ENCODE measurements at regions not wholly inside any gene's neighbourhood (a gene's known extent, or its start where the extent isn't known, plus 50 kb on each side); places are given as distances from the start of the nearest gene placed in this dataset.

- Mint-ChIP-seq H3K9me3 (ENCODE audit: unreplicated experiment) (no peaks in the 10 kb centered on the region), H3K27ac (ENCODE audit: unreplicated experiment) (no peak overlapping the region), H3K4me1 (ENCODE audit: low read depth, unreplicated experiment) (no peaks in the 10 kb centered on the region), H3K36me3 (ENCODE audit: unreplicated experiment) (no peaks in the 10 kb centered on the region), H3K4me3 (ENCODE audit: unreplicated experiment) (no peak overlapping the region), H3K27me3 (ENCODE audit: unreplicated experiment) (no peaks in the 10 kb centered on the region)
- DNase-seq, result no peak
- no peak for TF ChIP-seq CTCF (IDR thresholded peaks at IDR 0.05; ENCODE audit: partially characterized antibody, unreplicated experiment)
These were observed 315.3 kb downstream of the PAPSS1 start for GRCh38 chr4:107404591-107405300.

GRCh38 chr4:107402291-107402690 lies 317.7 kb downstream of the PAPSS1 start:
- no peak for TF ChIP-seq CTCF (IDR thresholded peaks at IDR 0.05; ENCODE audit: partially characterized antibody, unreplicated experiment)
- H3K4me3 Mint-ChIP-seq (ENCODE audit: unreplicated experiment), result no peak overlapping the region
- no peak for DNase-seq
- H3K4me1 Mint-ChIP-seq (ENCODE audit: low read depth, unreplicated experiment), result no peaks in the 10 kb centered on the region
- no peaks in the 10 kb centered on the region for H3K36me3 Mint-ChIP-seq (ENCODE audit: unreplicated experiment)
- H3K9me3 Mint-ChIP-seq (ENCODE audit: unreplicated experiment), result no peaks in the 10 kb centered on the region
- no peak overlapping the region for H3K27ac Mint-ChIP-seq (ENCODE audit: unreplicated experiment)
- no peaks in the 10 kb centered on the region for H3K27me3 Mint-ChIP-seq (ENCODE audit: unreplicated experiment)

- Mint-ChIP-seq H3K27ac (ENCODE audit: unreplicated experiment) (peak overlapping the region; percentile 36), H3K9me3 (ENCODE audit: unreplicated experiment) (no peaks in the 10 kb centered on the region), H3K4me1 (ENCODE audit: low read depth, unreplicated experiment) (no peaks in the 10 kb centered on the region), H3K36me3 (ENCODE audit: unreplicated experiment) (no peaks in the 10 kb centered on the region), H3K27me3 (ENCODE audit: unreplicated experiment) (no peaks in the 10 kb centered on the region), H3K4me3 (ENCODE audit: unreplicated experiment) (no peak overlapping the region)
- no peak for TF ChIP-seq CTCF (IDR thresholded peaks at IDR 0.05; ENCODE audit: partially characterized antibody, unreplicated experiment)
- no peak for DNase-seq
These were observed 327.1 kb downstream of the PAPSS1 start for GRCh38 chr4:107392951-107393350.

GRCh38 chr4:107392380-107392779 lies 327.7 kb downstream of the PAPSS1 start:
- Mint-ChIP-seq H3K36me3 (ENCODE audit: unreplicated experiment) (no peaks in the 10 kb centered on the region), H3K4me3 (ENCODE audit: unreplicated experiment) (no peak overlapping the region), H3K27ac (ENCODE audit: unreplicated experiment) (no peak overlapping the region), H3K9me3 (ENCODE audit: unreplicated experiment) (no peaks in the 10 kb centered on the region), H3K27me3 (ENCODE audit: unreplicated experiment) (no peaks in the 10 kb centered on the region), H3K4me1 (ENCODE audit: low read depth, unreplicated experiment) (no peaks in the 10 kb centered on the region)
- DNase-seq, result no peak
- no peak for TF ChIP-seq CTCF (IDR thresholded peaks at IDR 0.05; ENCODE audit: partially characterized antibody, unreplicated experiment)

- no peaks in the 10 kb centered on the region for H3K4me1 Mint-ChIP-seq (ENCODE audit: low read depth, unreplicated experiment)
- no peak for TF ChIP-seq CTCF (IDR thresholded peaks at IDR 0.05; ENCODE audit: partially characterized antibody, unreplicated experiment)
- H3K9me3 Mint-ChIP-seq (ENCODE audit: unreplicated experiment), result no peaks in the 10 kb centered on the region
- H3K4me3 Mint-ChIP-seq (ENCODE audit: unreplicated experiment), result no peak overlapping the region
- no peaks in the 10 kb centered on the region for H3K27me3 Mint-ChIP-seq (ENCODE audit: unreplicated experiment)
- no peaks in the 10 kb centered on the region for H3K36me3 Mint-ChIP-seq (ENCODE audit: unreplicated experiment)
- no peak overlapping the region for H3K27ac Mint-ChIP-seq (ENCODE audit: unreplicated experiment)
- DNase-seq, result no peak
These were observed 328.4 kb downstream of the PAPSS1 start for GRCh38 chr4:107391630-107392028.
